Right lobe of liver (tissue), 4 donors: ENCODE measurements at regions not wholly inside any gene's neighbourhood (a gene's known extent, or its start where the extent isn't known, plus 50 kb on each side); places are given as distances from the start of the nearest gene placed in this dataset.

Source experiments
- POLR2A ChIP-seq: fragments of 450-650 bp; IDR thresholded peaks from one replicate; pipeline ENCODE4 v1.6.1; 2017; ENCODE audit warnings: antibody characterized with exemption, mild to moderate bottlenecking
- TF ChIP-seq, protein P1 (sequence below), 4 donors: fragments of 200-600 bp in 3 of 4; fragments of 450-650 bp in 1 of 4; IDR thresholded peaks; one replicate each; pipeline versions ENCODE4 v1.5.1 to v1.8.0; 2016 to 2022; ENCODE audit warnings: antibody characterized with exemption in 4 of 4, mild to moderate bottlenecking in 2 of 4
- donor health status: DM: no; HTN: no; CAD: no.
- donor health status: DM: no; HTN: no; CAD: no.
- donor health status: DM: no; HTN: yes; CAD: no.

DNA sequence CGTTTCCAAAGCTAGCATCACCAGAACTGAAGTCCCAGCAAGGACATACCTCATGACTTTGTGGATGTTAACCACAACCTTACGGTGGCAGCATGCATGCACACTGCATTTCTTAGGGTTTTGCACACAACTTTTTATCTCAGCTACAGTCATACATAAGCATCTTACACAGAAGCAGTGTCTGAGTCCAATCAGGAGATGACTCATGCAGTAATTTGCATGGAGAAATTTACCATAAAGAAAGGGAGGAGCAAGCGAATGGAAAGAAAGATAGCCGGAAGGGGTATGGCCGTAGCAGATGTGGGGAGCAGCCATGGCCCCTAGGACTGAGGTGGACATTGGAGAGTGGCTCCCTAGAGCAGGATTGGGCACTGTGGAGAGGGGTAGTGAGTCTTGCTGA lies 522.5 kb downstream of the GALR1 start:
- no peak for TF ChIP-seq POLR2A
- TF ChIP-seq, protein P1, sequence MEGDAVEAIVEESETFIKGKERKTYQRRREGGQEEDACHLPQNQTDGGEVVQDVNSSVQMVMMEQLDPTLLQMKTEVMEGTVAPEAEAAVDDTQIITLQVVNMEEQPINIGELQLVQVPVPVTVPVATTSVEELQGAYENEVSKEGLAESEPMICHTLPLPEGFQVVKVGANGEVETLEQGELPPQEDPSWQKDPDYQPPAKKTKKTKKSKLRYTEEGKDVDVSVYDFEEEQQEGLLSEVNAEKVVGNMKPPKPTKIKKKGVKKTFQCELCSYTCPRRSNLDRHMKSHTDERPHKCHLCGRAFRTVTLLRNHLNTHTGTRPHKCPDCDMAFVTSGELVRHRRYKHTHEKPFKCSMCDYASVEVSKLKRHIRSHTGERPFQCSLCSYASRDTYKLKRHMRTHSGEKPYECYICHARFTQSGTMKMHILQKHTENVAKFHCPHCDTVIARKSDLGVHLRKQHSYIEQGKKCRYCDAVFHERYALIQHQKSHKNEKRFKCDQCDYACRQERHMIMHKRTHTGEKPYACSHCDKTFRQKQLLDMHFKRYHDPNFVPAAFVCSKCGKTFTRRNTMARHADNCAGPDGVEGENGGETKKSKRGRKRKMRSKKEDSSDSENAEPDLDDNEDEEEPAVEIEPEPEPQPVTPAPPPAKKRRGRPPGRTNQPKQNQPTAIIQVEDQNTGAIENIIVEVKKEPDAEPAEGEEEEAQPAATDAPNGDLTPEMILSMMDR (IDR thresholded peaks at IDR 0.05), result no peak
